Fibroblast of the aortic adventitia (primary cell): ENCODE measurements at regions not wholly inside any gene's neighbourhood (a gene's known extent, or its start where the extent isn't known, plus 50 kb on each side); places are given as distances from the start of the nearest gene placed in this dataset.

Source experiments
- DNase-seq: peaks from one replicate; pipeline ENCODE4 v3.0.0-alpha.2; 2010; ENCODE audit warnings: low read depth
- H3K4me3 ChIP-seq: 2 replicates; pipeline ENCODE4 v1.5.1; 2011; ENCODE audit warnings: low read depth, mild to moderate bottlenecking, control low read depth, low read length, moderate library complexity
- TF ChIP-seq, protein P1 (sequence below): IDR thresholded peaks from 2 replicates; pipeline ENCODE4 v1.5.1; 2011; ENCODE audit warnings: mild to moderate bottlenecking, low read length, control low read depth, inconsistent platforms; ENCODE audit not compliant: insufficient read depth

DNA sequence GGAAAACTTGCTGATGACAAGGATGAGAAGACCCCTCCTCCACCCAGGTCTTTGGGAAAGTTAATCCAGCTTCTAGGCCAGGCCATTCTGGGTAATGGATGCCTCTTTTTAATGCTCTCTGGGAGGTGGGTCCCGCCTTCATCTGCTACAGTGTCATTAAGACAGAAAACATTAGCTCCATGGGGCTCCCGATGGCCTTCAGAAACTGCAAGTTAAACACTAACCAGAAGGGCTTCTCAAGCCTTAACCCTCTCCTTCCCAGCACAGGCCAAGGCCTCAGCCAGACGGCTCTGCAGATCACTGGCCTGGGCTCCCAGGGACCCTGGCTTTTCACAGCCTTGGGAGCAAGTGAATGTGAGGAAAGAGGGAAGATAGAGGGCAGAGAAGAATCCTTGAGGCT is 364.9 kb downstream of the MATN1 start:
- TF ChIP-seq, protein P1, sequence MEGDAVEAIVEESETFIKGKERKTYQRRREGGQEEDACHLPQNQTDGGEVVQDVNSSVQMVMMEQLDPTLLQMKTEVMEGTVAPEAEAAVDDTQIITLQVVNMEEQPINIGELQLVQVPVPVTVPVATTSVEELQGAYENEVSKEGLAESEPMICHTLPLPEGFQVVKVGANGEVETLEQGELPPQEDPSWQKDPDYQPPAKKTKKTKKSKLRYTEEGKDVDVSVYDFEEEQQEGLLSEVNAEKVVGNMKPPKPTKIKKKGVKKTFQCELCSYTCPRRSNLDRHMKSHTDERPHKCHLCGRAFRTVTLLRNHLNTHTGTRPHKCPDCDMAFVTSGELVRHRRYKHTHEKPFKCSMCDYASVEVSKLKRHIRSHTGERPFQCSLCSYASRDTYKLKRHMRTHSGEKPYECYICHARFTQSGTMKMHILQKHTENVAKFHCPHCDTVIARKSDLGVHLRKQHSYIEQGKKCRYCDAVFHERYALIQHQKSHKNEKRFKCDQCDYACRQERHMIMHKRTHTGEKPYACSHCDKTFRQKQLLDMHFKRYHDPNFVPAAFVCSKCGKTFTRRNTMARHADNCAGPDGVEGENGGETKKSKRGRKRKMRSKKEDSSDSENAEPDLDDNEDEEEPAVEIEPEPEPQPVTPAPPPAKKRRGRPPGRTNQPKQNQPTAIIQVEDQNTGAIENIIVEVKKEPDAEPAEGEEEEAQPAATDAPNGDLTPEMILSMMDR, result no peak
- H3K4me3 ChIP-seq, result no peak overlapping the region
- no peak for DNase-seq

DNA sequence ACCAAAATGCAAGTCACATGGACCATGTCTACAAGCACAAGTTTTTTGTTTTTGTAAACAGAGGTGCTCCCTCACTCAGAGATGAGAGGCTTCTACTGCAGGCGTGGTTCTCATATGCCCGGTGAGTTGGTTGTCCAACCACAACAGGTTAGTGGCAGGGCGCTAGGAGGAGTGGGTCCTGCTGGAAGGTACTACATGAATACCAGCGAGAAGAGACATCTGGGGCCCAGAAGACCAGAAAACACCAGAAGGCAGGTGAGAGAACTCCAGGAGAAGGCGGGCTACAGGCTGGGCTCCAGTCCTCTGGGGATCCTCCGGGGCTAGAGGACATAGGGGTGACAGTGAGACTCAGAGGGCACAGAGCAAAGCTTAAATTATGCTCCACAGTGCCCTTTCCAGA is 366.5 kb downstream of the MATN1 start:
- no peak overlapping the region for H3K4me3 ChIP-seq
- TF ChIP-seq, protein P1, result no peak
- DNase-seq, result no peak

- TF ChIP-seq, protein P1, result no peak
- H3K4me3 ChIP-seq, result no peak overlapping the region
Observed at GRCh38 chr1:30354410-30354809, 369.0 kb downstream of the MATN1 start.

GRCh38 chr1:30353637-30354036 is 369.7 kb downstream of the MATN1 start:
- H3K4me3 ChIP-seq, result no peak overlapping the region
- DNase-seq, result no peak
- TF ChIP-seq, protein P1, result peak; percentile 43

More at GRCh38 chr1:30354410-30354809, 369.0 kb downstream of the MATN1 start:
- no peak for DNase-seq

GRCh38 chr1:30348147-30348546 is 375.2 kb downstream of the MATN1 start:
- no peak for DNase-seq
- H3K4me3 ChIP-seq, result no peak overlapping the region
- TF ChIP-seq, protein P1, result no peak

- no peak for DNase-seq
- TF ChIP-seq, protein P1, result no peak
- H3K4me3 ChIP-seq, result no peak overlapping the region
Observed at GRCh38 chr1:30345491-30346130, 377.8 kb downstream of the MATN1 start.

GRCh38 chr1:30343562-30343961 is 379.8 kb downstream of the MATN1 start:
- no peak overlapping the region for H3K4me3 ChIP-seq
- TF ChIP-seq, protein P1, result no peak
- DNase-seq, result no peak
